Ascending aorta (tissue), 2 donors: ENCODE measurements at regions not wholly inside any gene's neighbourhood (a gene's known extent, or its start where the extent isn't known, plus 50 kb on each side); places are given as distances from the start of the nearest gene placed in this dataset.

Experiments
- DNase-seq, 2 donors: peaks; one replicate each; pipeline ENCODE4 v3.0.0-alpha.2; 2019; ENCODE audit warnings: low spot score in 2 of 2
- H3K27ac ChIP-seq, 2 donors: fragments of 200-600 bp; sonication (generic); one replicate each; pipeline ENCODE4 v1.5.1; 2016 to 2017; ENCODE audit warnings: mild to moderate bottlenecking in 1 of 2
- H3K27me3 ChIP-seq: fragments of 200-600 bp; sonication (generic); one replicate; pipeline ENCODE4 v1.5.1; 2017
- H3K36me3 ChIP-seq, 2 donors: fragments of 200-600 bp; sonication (generic); one replicate each; pipeline ENCODE4 v1.5.1; 2016
- H3K4me1 ChIP-seq, 2 donors: fragments of 200-600 bp; sonication (generic); one replicate each; pipeline ENCODE4 v1.5.1; 2016 to 2017; ENCODE audit warnings: mild to moderate bottlenecking in 1 of 2
- H3K4me3 ChIP-seq, 2 donors: fragments of 200-600 bp; sonication (generic); one replicate each; pipeline ENCODE4 v1.5.1; 2016 to 2017; ENCODE audit warnings: mild to moderate bottlenecking in 1 of 2
- H3K9me3 ChIP-seq, 2 donors: fragments of 200-600 bp; sonication (generic); one replicate each; pipeline ENCODE4 v1.5.1; 2016
- CTCF ChIP-seq, 3 experiments: fragments of 200-600 bp in 2 of 3; fragments of 450-650 bp in 1 of 3; sonication (generic) in 2 of 3; IDR thresholded peaks; one replicate each; pipeline ENCODE4 v1.5.1; 2016 to 2019; ENCODE audit warnings: antibody characterized with exemption in 3 of 3, mild to moderate bottlenecking in 1 of 3, moderate library complexity in 1 of 3
- intact Hi-C: fragments of 100-400 bp; cut with DNase I; formaldehyde crosslinking; loops from one replicate; pipeline ENCODE4 v1.15.1; 2023

- no peak overlapping the region for H3K27ac ChIP-seq
- H3K4me1 ChIP-seq, result no peaks in the 10 kb centered on the region
- intact Hi-C loops, result no loop called here
- no peak overlapping the region for H3K4me3 ChIP-seq
- no peaks in the 10 kb centered on the region for H3K27me3 ChIP-seq
- H3K9me3 ChIP-seq, result no peaks in the 10 kb centered on the region
- H3K36me3 ChIP-seq, result no peaks in the 10 kb centered on the region
- no peak for DNase-seq
- no peak for TF ChIP-seq CTCF (IDR thresholded peaks at IDR 0.05)
Observed at GRCh38 chr4:125666635-125667034, 351.9 kb downstream of the FAT4 start.

- no peaks in the 10 kb centered on the region for H3K36me3 ChIP-seq
Observed at GRCh38 chr4:125676156-125676555, 361.4 kb downstream of the FAT4 start.

GRCh38 chr4:125676583-125676982 is 361.8 kb downstream of the FAT4 start:
- Histone ChIP-seq H3K36me3 (no peaks in the 10 kb centered on the region), H3K27ac (no peak overlapping the region), H3K4me3 (no peak overlapping the region), H3K4me1 (no peaks in the 10 kb centered on the region), H3K9me3 (no peaks in the 10 kb centered on the region), H3K27me3 (no peaks in the 10 kb centered on the region)
- no peak for TF ChIP-seq CTCF (IDR thresholded peaks at IDR 0.05)
- intact Hi-C loops, result no loop called here
- no peak for DNase-seq

More at GRCh38 chr4:125676156-125676555, 361.4 kb downstream of the FAT4 start:
- no peak overlapping the region for H3K4me3 ChIP-seq
- no peaks in the 10 kb centered on the region for H3K4me1 ChIP-seq
- DNase-seq, result no peak
- H3K9me3 ChIP-seq, result no peaks in the 10 kb centered on the region
- H3K27ac ChIP-seq, result no peak overlapping the region
- intact Hi-C loops, result no loop called here
- no peaks in the 10 kb centered on the region for H3K27me3 ChIP-seq
- TF ChIP-seq CTCF (IDR thresholded peaks at IDR 0.05), result no peak

- Histone ChIP-seq H3K4me1 (no peaks in the 10 kb centered on the region), H3K4me3 (no peak overlapping the region), H3K36me3 (no peaks in the 10 kb centered on the region), H3K9me3 (no peaks in the 10 kb centered on the region), H3K27me3 (no peaks in the 10 kb centered on the region), H3K27ac (no peak overlapping the region)
- DNase-seq, result no peak
- TF ChIP-seq CTCF (IDR thresholded peaks at IDR 0.05), result no peak
- intact Hi-C loops, result no loop called here
Observed at GRCh38 chr4:125677665-125678307, 363.0 kb downstream of the FAT4 start.

- H3K4me3 ChIP-seq, result no peak overlapping the region
- H3K27me3 ChIP-seq, result no peaks in the 10 kb centered on the region
- no peaks in the 10 kb centered on the region for H3K4me1 ChIP-seq
- TF ChIP-seq CTCF (IDR thresholded peaks at IDR 0.05), result no peak
- intact Hi-C loops, result no loop called here
- no peak for DNase-seq
- H3K9me3 ChIP-seq, result no peaks in the 10 kb centered on the region
- H3K36me3 ChIP-seq, result no peaks in the 10 kb centered on the region
- H3K27ac ChIP-seq, result no peak overlapping the region
Observed at GRCh38 chr4:125679989-125680388, 365.2 kb downstream of the FAT4 start.

GRCh38 chr4:125681240-125681639 is 366.5 kb downstream of the FAT4 start:
- Histone ChIP-seq H3K36me3 (no peaks in the 10 kb centered on the region), H3K4me1 (no peaks in the 10 kb centered on the region), H3K9me3 (no peaks in the 10 kb centered on the region), H3K27me3 (no peaks in the 10 kb centered on the region), H3K27ac (no peak overlapping the region), H3K4me3 (peak overlapping the region; percentile 10 to 38)
- intact Hi-C loops, result no loop called here
- TF ChIP-seq CTCF (IDR thresholded peaks at IDR 0.05), result no peak
- DNase-seq, result no peak
